RWPE2 (cell line): ENCODE measurements at regions not wholly inside any gene's neighbourhood (a gene's known extent, or its start where the extent isn't known, plus 50 kb on each side); places are given as distances from the start of the nearest gene placed in this dataset.

Source experiments
- ATAC-seq: fragments of 200-7000 bp; cut with Tn5 transposase; 3 replicates; pipeline ENCODE4 v1.9.1; 2021; ENCODE audit warnings: low read depth
- DNase-seq: peaks from one replicate; pipeline ENCODE4 v3.0.0-alpha.2; 2020; ENCODE audit warnings: low spot score
- H3K27ac ChIP-seq: fragments of 450-650 bp; 2 replicates; pipeline ENCODE4 v1.5.1; 2017; ENCODE audit warnings: mild to moderate bottlenecking; ENCODE audit not compliant: poor library complexity, severe bottlenecking
- H3K27me3 ChIP-seq: fragments of 250-450 bp; sonication (Bioruptor Pico); 2 replicates; pipeline ENCODE4 v1.5.1; 2021; ENCODE audit warnings: mild to moderate bottlenecking, moderate library complexity; ENCODE audit not compliant: insufficient read depth, poor library complexity, severe bottlenecking
- H3K36me3 ChIP-seq: fragments of 250-450 bp; sonication (Bioruptor Pico); 2 replicates; pipeline ENCODE4 v1.5.1; 2020; ENCODE audit warnings: low read depth, mild to moderate bottlenecking, moderate library complexity
- H3K4me1 ChIP-seq: fragments of 250-450 bp; sonication (Bioruptor Pico); 2 replicates; pipeline ENCODE4 v1.5.1; 2021; ENCODE audit warnings: mild to moderate bottlenecking, moderate library complexity; ENCODE audit not compliant: insufficient read depth, poor library complexity, severe bottlenecking
- H3K4me3 ChIP-seq: fragments of 250-450 bp; sonication (Bioruptor Pico); 2 replicates; pipeline ENCODE4 v1.5.1; 2021; ENCODE audit warnings: mild to moderate bottlenecking, moderate library complexity; ENCODE audit not compliant: severe bottlenecking
- H3K9me3 ChIP-seq: fragments of 250-450 bp; sonication (Bioruptor Pico); 2 replicates; pipeline ENCODE4 v1.5.1; 2021; ENCODE audit warnings: mild to moderate bottlenecking, moderate library complexity; ENCODE audit not compliant: severe bottlenecking
- TF ChIP-seq, protein P1 (sequence below): fragments of 450-650 bp; IDR thresholded peaks from one replicate; pipeline ENCODE4 v1.5.1; 2017; ENCODE audit warnings: mild to moderate bottlenecking, moderate library complexity; ENCODE audit not compliant: poor library complexity, severe bottlenecking

DNA sequence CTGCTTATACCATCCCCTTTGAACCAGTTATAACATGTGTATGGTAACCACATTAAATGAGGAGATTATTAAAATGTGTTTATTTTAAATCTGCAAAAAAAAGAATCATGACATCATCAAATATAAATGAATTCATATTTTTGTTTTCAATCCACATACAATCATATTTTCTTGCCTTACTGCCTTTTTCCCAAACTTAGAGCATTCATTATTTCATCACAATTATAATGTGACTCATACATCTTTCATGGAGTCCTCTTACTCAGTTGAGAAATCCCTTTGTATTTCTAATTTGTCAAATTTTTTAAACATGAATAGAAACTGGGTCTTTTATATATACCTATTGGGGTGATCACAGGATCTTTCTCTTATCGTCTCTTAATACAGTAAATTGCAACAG lies 909.6 kb downstream of the DSC3 start:
- TF ChIP-seq, protein P1, sequence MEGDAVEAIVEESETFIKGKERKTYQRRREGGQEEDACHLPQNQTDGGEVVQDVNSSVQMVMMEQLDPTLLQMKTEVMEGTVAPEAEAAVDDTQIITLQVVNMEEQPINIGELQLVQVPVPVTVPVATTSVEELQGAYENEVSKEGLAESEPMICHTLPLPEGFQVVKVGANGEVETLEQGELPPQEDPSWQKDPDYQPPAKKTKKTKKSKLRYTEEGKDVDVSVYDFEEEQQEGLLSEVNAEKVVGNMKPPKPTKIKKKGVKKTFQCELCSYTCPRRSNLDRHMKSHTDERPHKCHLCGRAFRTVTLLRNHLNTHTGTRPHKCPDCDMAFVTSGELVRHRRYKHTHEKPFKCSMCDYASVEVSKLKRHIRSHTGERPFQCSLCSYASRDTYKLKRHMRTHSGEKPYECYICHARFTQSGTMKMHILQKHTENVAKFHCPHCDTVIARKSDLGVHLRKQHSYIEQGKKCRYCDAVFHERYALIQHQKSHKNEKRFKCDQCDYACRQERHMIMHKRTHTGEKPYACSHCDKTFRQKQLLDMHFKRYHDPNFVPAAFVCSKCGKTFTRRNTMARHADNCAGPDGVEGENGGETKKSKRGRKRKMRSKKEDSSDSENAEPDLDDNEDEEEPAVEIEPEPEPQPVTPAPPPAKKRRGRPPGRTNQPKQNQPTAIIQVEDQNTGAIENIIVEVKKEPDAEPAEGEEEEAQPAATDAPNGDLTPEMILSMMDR = no peak
- DNase-seq = no peak
- H3K4me1 ChIP-seq = peaks cover 10% of the 10 kb centered on the region
- no peaks in the 10 kb centered on the region for H3K9me3 ChIP-seq
- H3K27me3 ChIP-seq = no peaks in the 10 kb centered on the region
- ATAC-seq = peak; percentile 82
- peak overlapping the region; percentile 35 for H3K27ac ChIP-seq
- no peaks in the 10 kb centered on the region for H3K36me3 ChIP-seq
- H3K4me3 ChIP-seq = no peak overlapping the region

GRCh38 chr18:30121397-30121796 lies 921.1 kb downstream of the DSC3 start:
- Histone ChIP-seq H3K27me3 (no peaks in the 10 kb centered on the region), H3K36me3 (no peaks in the 10 kb centered on the region), H3K4me3 (no peak overlapping the region), H3K27ac (no peak overlapping the region), H3K4me1 (no peaks in the 10 kb centered on the region), H3K9me3 (peaks cover 3% of the 10 kb centered on the region)
- DNase-seq = no peak
- TF ChIP-seq, protein P1 = no peak
- no peak for ATAC-seq

DNA sequence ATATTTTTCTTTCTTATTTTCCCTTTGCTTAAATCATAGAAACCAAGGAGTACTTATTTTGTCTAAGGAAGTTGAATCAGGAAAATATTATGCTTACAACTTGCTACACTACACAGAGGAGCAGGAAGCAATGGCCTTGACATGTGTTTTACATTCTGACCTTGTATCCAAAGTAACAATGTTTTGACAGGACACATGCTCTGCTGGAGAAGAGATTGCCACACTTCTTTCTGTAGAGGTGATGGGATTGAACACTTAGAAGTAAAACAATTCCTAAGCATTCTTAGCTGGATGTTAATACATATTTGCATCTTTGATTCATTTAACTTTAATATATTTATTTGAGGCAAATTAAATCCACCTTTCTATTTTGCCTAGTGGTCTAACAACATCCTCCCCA lies 929.1 kb downstream of the DSC3 start:
- no peaks in the 10 kb centered on the region for H3K4me1 ChIP-seq
- no peak overlapping the region for H3K27ac ChIP-seq
- TF ChIP-seq, protein P1 = no peak
- peaks cover 2% of the 10 kb centered on the region for H3K9me3 ChIP-seq
- ATAC-seq (no peak), DNase-seq (no peak)
- H3K4me3 ChIP-seq = no peak overlapping the region
- no peaks in the 10 kb centered on the region for H3K27me3 ChIP-seq
- H3K36me3 ChIP-seq = no peaks in the 10 kb centered on the region

DNA sequence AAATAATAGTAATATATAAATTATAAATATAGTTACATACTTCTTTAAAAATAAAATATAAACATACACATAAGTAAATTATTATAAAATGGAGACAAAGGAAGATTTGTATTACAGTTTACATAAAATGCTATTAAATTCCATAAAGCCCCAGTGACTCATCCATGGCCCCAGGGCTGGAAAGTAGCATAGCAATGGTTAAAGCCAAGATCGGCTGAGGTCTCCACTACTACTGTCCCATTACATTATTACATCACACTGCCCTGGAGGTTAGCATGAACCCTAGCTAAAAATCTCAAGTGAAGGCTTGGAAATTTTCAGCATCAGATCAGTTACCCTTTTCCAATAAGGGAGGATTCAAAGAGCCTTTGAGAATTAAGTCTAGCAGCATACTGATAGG lies 936.2 kb downstream of the DSC3 start:
- TF ChIP-seq, protein P1 = no peak
- ATAC-seq (peak; percentile 88), DNase-seq (peak; percentile 69)
- Histone ChIP-seq H3K27ac (peak overlapping the region; percentile 10), H3K36me3 (no peaks in the 10 kb centered on the region), H3K4me1 (peaks cover 11% of the 10 kb centered on the region), H3K27me3 (no peaks in the 10 kb centered on the region), H3K9me3 (no peaks in the 10 kb centered on the region), H3K4me3 (no peak overlapping the region)

GRCh38 chr18:30103881-30104280 lies 938.7 kb downstream of the DSC3 start:
- H3K27ac ChIP-seq = no peak overlapping the region
- H3K4me1 ChIP-seq = peaks cover 11% of the 10 kb centered on the region
- no peak for DNase-seq
- ATAC-seq = no peak
- H3K4me3 ChIP-seq = no peak overlapping the region
- TF ChIP-seq, protein P1 = no peak
- H3K27me3 ChIP-seq = no peaks in the 10 kb centered on the region
- H3K36me3 ChIP-seq = peaks cover 4% of the 10 kb centered on the region; the same call in 1 of the 2 replicates
- no peaks in the 10 kb centered on the region for H3K9me3 ChIP-seq
